OCI-LY1 (cell line): ENCODE measurements at regions not wholly inside any gene's neighbourhood (a gene's known extent, or its start where the extent isn't known, plus 50 kb on each side); places are given as distances from the start of the nearest gene placed in this dataset.
"Not testable (repeated sequence)": the region's sequence is repeated elsewhere in the genome, so short reads cannot be mapped to it uniquely, and the experiment has no call there.

Source experiments
- CTCF ChIP-seq: fragments of 200-600 bp; sonication (generic), shearing (Covaris generic); IDR thresholded peaks from 2 replicates; pipeline ENCODE4 v1.5.1; 2017; ENCODE audit warnings: mild to moderate bottlenecking, antibody characterized with exemption, low read length, moderate library complexity, mixed read lengths
- EZH2 ChIP-seq: fragments of 200-600 bp; sonication (generic), shearing (Covaris generic); IDR thresholded peaks from 2 replicates; pipeline ENCODE4 v1.8.0; 2017; ENCODE audit warnings: borderline replicate concordance, mixed run types, mild to moderate bottlenecking, antibody characterized with exemption, low read length, moderate library complexity, mixed read lengths

GRCh38 chr7:66459783-66460413 is 168.8 kb upstream of the KCTD7 start:
- not testable (repeated sequence) for TF ChIP-seq CTCF, EZH2
